ENCODE measurements at regions not wholly inside any gene's neighbourhood (a gene's known extent, or its start where the extent isn't known, plus 50 kb on each side); places are given as distances from the start of the nearest gene placed in this dataset.

- no peak for TF ChIP-seq CTCF (IDR thresholded peaks at IDR 0.05; ENCODE audit: insufficient read depth, low read length)
- no peak for TF ChIP-seq REST (IDR thresholded peaks at IDR 0.05; ENCODE audit: insufficient replicate concordance, low read depth)
- TF ChIP-seq POLR2AphosphoS5 (IDR thresholded peaks at IDR 0.05; ENCODE audit: low read depth), result no peak
- TF ChIP-seq GABPA (IDR thresholded peaks at IDR 0.05; ENCODE audit: low read depth), result no peak
Observed at GRCh38 chr5:92435781-92436180, 1052.7 kb upstream of the ARRDC3 start.

Data from HL-60 (cell line).